Uterus (tissue), 2 donors: ENCODE measurements at regions not wholly inside any gene's neighbourhood (a gene's known extent, or its start where the extent isn't known, plus 50 kb on each side); places are given as distances from the start of the nearest gene placed in this dataset.

Experiments
- POLR2A ChIP-seq, 2 donors: fragments of 450-650 bp; IDR thresholded peaks; one replicate each; pipeline ENCODE4 v1.6.1; 2016; ENCODE audit warnings: antibody characterized with exemption in 2 of 2, mild to moderate bottlenecking in 1 of 2, moderate library complexity in 1 of 2
- TF ChIP-seq, protein P1 (sequence below), 4 experiments: fragments of 200-600 bp in 2 of 4; fragments of 450-650 bp in 2 of 4; sonication (generic) in 2 of 4; IDR thresholded peaks; one replicate each; pipeline ENCODE4 v1.5.1; 2016 to 2019; ENCODE audit warnings: antibody characterized with exemption in 4 of 4, mild to moderate bottlenecking in 2 of 4, moderate library complexity in 1 of 4

DNA sequence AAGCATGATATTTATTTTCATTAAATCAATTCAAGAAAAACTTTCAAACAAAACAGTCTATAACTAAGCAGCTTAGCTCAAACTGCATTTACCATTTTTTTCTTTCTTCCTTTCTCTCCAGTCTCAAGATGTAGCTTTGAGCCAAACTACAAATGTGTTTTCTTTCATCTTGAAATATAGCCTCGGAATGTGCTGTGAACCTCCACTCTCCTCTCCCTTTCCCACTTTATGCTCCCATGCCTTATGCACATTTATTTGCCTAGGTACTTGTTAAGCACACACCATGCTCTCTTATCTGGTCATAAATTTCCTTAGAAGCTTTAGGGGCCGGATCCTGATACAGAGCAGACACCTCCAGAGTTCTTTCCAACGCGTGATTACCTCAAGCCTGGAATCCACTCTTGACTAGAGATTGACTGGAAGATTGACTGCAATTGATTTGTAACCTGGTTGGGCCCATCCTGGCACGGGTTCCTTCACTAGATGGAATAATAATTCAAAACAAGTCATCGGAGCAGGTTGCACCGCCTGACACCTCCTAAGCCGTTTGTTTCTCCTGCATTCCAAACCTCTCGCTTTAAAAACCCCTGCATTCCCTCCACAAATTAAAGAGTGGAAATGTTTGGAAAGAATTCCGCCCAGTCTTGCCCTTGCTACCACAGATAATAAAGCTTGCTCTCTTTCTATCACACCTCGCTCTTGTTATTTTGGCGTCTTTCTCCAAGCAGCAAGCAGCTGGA, 344.7 kb downstream of the CHL1 start:
- TF ChIP-seq POLR2A (IDR thresholded peaks at IDR 0.05) = no peak
- TF ChIP-seq, protein P1, sequence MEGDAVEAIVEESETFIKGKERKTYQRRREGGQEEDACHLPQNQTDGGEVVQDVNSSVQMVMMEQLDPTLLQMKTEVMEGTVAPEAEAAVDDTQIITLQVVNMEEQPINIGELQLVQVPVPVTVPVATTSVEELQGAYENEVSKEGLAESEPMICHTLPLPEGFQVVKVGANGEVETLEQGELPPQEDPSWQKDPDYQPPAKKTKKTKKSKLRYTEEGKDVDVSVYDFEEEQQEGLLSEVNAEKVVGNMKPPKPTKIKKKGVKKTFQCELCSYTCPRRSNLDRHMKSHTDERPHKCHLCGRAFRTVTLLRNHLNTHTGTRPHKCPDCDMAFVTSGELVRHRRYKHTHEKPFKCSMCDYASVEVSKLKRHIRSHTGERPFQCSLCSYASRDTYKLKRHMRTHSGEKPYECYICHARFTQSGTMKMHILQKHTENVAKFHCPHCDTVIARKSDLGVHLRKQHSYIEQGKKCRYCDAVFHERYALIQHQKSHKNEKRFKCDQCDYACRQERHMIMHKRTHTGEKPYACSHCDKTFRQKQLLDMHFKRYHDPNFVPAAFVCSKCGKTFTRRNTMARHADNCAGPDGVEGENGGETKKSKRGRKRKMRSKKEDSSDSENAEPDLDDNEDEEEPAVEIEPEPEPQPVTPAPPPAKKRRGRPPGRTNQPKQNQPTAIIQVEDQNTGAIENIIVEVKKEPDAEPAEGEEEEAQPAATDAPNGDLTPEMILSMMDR (IDR thresholded peaks at IDR 0.05) = no peak
